Erythroblast (primary cell): ENCODE measurements at regions not wholly inside any gene's neighbourhood (a gene's known extent, or its start where the extent isn't known, plus 50 kb on each side); places are given as distances from the start of the nearest gene placed in this dataset.

Source experiments
- GATA1 ChIP-seq: IDR thresholded peaks from 2 replicates; pipeline ENCODE4 v1.6.1; 2011; ENCODE audit warnings: low read depth, mild to moderate bottlenecking, control low read depth, low read length, moderate library complexity
- POLR2A ChIP-seq: IDR thresholded peaks from 2 replicates; pipeline ENCODE4 v1.6.1; 2011; ENCODE audit warnings: mild to moderate bottlenecking, low read length

DNA sequence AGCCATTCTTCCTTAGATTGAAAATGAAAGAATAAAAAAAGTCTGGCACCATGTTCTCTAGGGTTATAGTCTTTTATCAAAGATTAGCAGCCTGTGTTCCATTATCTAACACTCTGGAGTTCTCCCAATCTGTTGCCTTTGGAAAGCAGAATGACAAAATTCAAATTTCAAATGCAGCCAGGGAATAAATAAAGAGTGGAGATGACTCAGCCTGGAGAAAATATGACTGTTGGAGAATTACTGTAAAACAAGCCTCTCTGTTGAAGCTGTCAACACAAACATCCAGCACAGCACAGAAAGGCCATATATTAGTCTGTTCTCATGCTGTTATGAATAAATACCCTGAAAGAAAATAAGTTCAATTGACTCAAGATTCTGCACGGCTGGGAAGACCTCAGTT, 650.5 kb upstream of the SLC10A2 start:
- TF ChIP-seq POLR2A: no peak
- no peak for TF ChIP-seq GATA1
